Breast epithelium (tissue), 4 donors: ENCODE measurements at regions not wholly inside any gene's neighbourhood (a gene's known extent, or its start where the extent isn't known, plus 50 kb on each side); places are given as distances from the start of the nearest gene placed in this dataset.

Source experiments
- DNase-seq, 2 donors: peaks; one replicate each; pipeline ENCODE4 v3.0.0-alpha.2; 2019; ENCODE audit warnings: low spot score in 2 of 2
- H3K27ac ChIP-seq, 2 donors: fragments of 200-600 bp; sonication (generic) in 1 of 2; one replicate each; pipeline ENCODE4 v1.5.1; 2016 to 2019; ENCODE audit warnings: mild to moderate bottlenecking in 1 of 2
- H3K27me3 ChIP-seq, 2 donors: fragments of 200-600 bp; sonication (generic) in 1 of 2; one replicate each; pipeline versions ENCODE4 v1.5.1 to v1.6.0; 2017 to 2019; ENCODE audit warnings: control low read depth in 1 of 2, mild to moderate bottlenecking in 1 of 2
- H3K36me3 ChIP-seq: fragments of 200-600 bp; one replicate; pipeline ENCODE4 v1.5.1; 2019
- H3K4me1 ChIP-seq, 2 donors: fragments of 200-600 bp; sonication (generic); one replicate each; pipeline ENCODE4 v1.5.1; 2016 to 2019; ENCODE audit warnings: control low read depth in 1 of 2
- H3K4me3 ChIP-seq, 3 donors: fragments of 200-600 bp; sonication (generic); 1 replicate in 2 of 3; 2 replicates in 1 of 3; pipeline ENCODE4 v1.5.1; 2016 to 2019; ENCODE audit warnings: mild to moderate bottlenecking in 3 of 3, moderate library complexity in 2 of 3
- H3K9me3 ChIP-seq, 2 donors: fragments of 200-600 bp; sonication (generic) in 1 of 2; one replicate each; pipeline ENCODE4 v1.5.1; 2016 to 2019; ENCODE audit warnings: control low read depth in 1 of 2
- CTCF ChIP-seq, 3 donors: fragments of 450-650 bp; IDR thresholded peaks; one replicate each; pipeline ENCODE4 v1.5.1; 2016 to 2017; ENCODE audit warnings: antibody characterized with exemption in 3 of 3, mild to moderate bottlenecking in 3 of 3, moderate library complexity in 3 of 3
- POLR2A ChIP-seq: fragments of 450-650 bp; IDR thresholded peaks from one replicate; pipeline ENCODE4 v1.6.1; 2016; ENCODE audit warnings: antibody characterized with exemption, mild to moderate bottlenecking, moderate library complexity
- POLR2AphosphoS5 ChIP-seq, 3 donors: sonication (generic); formaldehyde crosslinking; IDR thresholded peaks; one replicate each; pipeline ENCODE4 v1.6.1; 2017; ENCODE audit warnings: antibody characterized with exemption in 3 of 3
- intact Hi-C: fragments of 100-400 bp; cut with DNase I; formaldehyde crosslinking; loops from one replicate; pipeline ENCODE4 v1.15.1; 2023; ENCODE audit warnings: low total_unique reads

- Histone ChIP-seq H3K27ac (no peak overlapping the region), H3K4me1 (no peaks in the 10 kb centered on the region), H3K36me3 (no peaks in the 10 kb centered on the region), H3K9me3 (no peaks in the 10 kb centered on the region), H3K27me3 (no peaks in the 10 kb centered on the region), H3K4me3 (no peak overlapping the region)
- intact Hi-C loops, result loop anchor here (5.0 kb wide), 1 partner anchor 336 kb away; no protein-coding TSS in a partner anchor
- DNase-seq, result no peak
- TF ChIP-seq POLR2AphosphoS5 (IDR thresholded peaks at IDR 0.05), result no peak
- TF ChIP-seq CTCF (IDR thresholded peaks at IDR 0.05), result no peak
- TF ChIP-seq POLR2A, result no peak
Measured at GRCh38 chr1:226800763-226801380, 61.8 kb upstream of the ITPKB start.

- Histone ChIP-seq H3K36me3 (no peaks in the 10 kb centered on the region), H3K4me1 (no peaks in the 10 kb centered on the region), H3K27ac (peak overlapping the region in 1 of 2 donors; percentile 53), H3K4me3 (no peak overlapping the region), H3K27me3 (no peaks in the 10 kb centered on the region), H3K9me3 (no peaks in the 10 kb centered on the region)
- TF ChIP-seq CTCF (IDR thresholded peaks at IDR 0.05) (no peak), POLR2AphosphoS5 (IDR thresholded peaks at IDR 0.05) (no peak), POLR2A (no peak)
- no peak for DNase-seq
- intact Hi-C loops, result loop anchor here (2.0 to 5.0 kb wide), 2 partner anchors 53 to 338 kb away; no protein-coding TSS in a partner anchor
Measured at GRCh38 chr1:226799634-226800281, 60.7 kb upstream of the ITPKB start.

GRCh38 chr1:226798427-226799411 is 59.6 kb upstream of the ITPKB start:
- Histone ChIP-seq H3K27me3 (no peaks in the 10 kb centered on the region), H3K4me1 (no peaks in the 10 kb centered on the region), H3K4me3 (no peak overlapping the region), H3K27ac (peak overlapping the region in 1 of 2 donors; percentile 53), H3K9me3 (no peaks in the 10 kb centered on the region), H3K36me3 (no peaks in the 10 kb centered on the region)
- TF ChIP-seq POLR2A (no peak), CTCF (IDR thresholded peaks at IDR 0.05) (no peak), POLR2AphosphoS5 (IDR thresholded peaks at IDR 0.05) (no peak)
- no peak for DNase-seq
- intact Hi-C loops, result loop anchor here (2.0 kb wide), 1 partner anchor 52 kb away; no protein-coding TSS in a partner anchor

- Histone ChIP-seq H3K4me1 (no peaks in the 10 kb centered on the region), H3K36me3 (no peaks in the 10 kb centered on the region), H3K4me3 (no peak overlapping the region), H3K27ac (no peak overlapping the region), H3K27me3 (no peaks in the 10 kb centered on the region), H3K9me3 (no peaks in the 10 kb centered on the region)
- TF ChIP-seq POLR2AphosphoS5 (IDR thresholded peaks at IDR 0.05) (no peak), CTCF (IDR thresholded peaks at IDR 0.05) (no peak)
- no peak for DNase-seq
- intact Hi-C loops, result no loop called here
Measured at GRCh38 chr1:226797151-226797550, 58.1 kb upstream of the ITPKB start.
